ENCODE measurements at regions not wholly inside any gene's neighbourhood (a gene's known extent, or its start where the extent isn't known, plus 50 kb on each side); places are given as distances from the start of the nearest gene placed in this dataset.

DNA sequence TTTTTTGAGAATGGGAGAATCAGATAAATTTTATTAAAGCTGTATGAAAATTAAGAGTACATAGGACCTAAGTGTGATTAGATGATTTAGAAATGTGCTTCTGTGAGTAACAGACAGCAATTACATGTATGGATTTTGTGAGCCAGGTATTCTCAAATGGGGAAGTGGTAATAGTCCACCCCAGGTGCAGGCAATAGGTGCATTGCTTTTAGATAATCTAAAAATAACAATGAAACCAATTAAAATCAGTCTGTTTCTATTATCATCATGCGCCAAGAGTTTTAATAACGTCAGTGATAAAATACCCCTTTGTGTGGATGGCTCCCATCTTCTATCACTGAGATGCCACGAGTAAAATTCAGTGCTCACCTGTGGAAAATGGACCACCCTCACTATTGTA is 265.3 kb downstream of the RNF144A start:
- TF ChIP-seq, protein P1, sequence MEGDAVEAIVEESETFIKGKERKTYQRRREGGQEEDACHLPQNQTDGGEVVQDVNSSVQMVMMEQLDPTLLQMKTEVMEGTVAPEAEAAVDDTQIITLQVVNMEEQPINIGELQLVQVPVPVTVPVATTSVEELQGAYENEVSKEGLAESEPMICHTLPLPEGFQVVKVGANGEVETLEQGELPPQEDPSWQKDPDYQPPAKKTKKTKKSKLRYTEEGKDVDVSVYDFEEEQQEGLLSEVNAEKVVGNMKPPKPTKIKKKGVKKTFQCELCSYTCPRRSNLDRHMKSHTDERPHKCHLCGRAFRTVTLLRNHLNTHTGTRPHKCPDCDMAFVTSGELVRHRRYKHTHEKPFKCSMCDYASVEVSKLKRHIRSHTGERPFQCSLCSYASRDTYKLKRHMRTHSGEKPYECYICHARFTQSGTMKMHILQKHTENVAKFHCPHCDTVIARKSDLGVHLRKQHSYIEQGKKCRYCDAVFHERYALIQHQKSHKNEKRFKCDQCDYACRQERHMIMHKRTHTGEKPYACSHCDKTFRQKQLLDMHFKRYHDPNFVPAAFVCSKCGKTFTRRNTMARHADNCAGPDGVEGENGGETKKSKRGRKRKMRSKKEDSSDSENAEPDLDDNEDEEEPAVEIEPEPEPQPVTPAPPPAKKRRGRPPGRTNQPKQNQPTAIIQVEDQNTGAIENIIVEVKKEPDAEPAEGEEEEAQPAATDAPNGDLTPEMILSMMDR (IDR thresholded peaks at IDR 0.05 in 4 of 5, conservative IDR thresholded peaks at IDR 0.05 in 1 of 5): no peak
- TF ChIP-seq POLR2A (IDR thresholded peaks at IDR 0.05): no peak
